NCI-H510A (cell line): ENCODE measurements at regions not wholly inside any gene's neighbourhood (a gene's known extent, or its start where the extent isn't known, plus 50 kb on each side); places are given as distances from the start of the nearest gene placed in this dataset.

Experiments used
- DNase-seq: peaks from one replicate; lab custom pipeline; 2025; lab: John Stamatoyannopoulos, UW

DNA sequence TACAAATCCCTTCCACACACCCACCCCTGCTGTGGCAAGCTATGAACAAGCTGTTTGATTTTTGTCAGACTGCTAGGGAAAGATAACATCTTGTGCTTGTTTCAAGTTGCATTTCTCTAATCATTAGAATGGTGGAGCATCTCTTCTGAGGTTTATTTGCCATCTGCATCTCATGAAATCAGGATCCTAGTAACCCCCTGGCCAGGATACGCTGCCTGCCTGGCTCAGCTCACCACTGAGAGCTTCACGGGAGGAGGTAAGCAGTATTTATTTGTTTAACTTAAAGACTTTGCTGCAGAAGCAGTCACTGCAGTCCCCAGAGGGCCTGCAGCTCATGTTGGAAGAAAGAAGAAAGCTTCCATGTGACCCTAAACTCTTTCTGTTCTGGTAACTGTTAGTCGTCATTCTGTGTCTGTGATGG is 83.3 kb upstream of the CXCL14 start:
- DNase-seq = no peak

DNA sequence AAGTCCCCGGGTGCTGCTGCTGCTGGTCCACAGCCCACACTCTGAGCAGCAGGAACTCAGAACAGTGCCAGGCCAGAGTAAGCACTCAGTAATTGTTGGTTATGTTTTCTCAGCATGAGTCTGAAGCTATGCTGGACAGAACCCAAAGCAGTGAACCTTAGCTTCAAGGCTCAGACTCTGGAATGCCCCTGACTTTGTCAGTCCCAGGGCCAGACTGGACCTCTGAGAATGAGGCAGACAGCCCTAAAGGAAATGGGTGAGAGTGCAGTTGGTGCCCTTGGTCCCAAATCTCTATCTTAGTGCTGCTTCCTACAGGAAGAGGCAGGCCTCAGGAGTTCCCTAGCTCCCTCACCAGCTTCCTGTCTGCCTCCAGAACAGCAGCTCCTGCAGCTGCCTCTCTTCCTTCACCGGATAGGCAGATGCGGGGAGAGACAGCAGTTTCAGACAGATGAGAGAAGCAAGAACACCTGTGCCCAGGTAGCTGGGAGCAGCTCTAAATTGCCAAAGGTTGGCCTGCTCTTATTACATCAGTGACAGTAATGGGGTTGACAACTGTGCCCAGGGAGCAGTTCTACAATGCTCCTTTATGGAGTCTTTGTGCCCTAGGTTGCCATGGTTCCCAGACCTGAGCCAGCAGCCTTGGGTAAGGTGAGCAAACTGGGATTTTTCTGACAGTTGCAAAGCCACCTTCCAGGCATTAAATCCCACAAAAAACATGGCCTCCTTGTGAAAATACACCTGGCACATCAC is 82.2 kb upstream of the CXCL14 start:
- no peak for DNase-seq

DNA sequence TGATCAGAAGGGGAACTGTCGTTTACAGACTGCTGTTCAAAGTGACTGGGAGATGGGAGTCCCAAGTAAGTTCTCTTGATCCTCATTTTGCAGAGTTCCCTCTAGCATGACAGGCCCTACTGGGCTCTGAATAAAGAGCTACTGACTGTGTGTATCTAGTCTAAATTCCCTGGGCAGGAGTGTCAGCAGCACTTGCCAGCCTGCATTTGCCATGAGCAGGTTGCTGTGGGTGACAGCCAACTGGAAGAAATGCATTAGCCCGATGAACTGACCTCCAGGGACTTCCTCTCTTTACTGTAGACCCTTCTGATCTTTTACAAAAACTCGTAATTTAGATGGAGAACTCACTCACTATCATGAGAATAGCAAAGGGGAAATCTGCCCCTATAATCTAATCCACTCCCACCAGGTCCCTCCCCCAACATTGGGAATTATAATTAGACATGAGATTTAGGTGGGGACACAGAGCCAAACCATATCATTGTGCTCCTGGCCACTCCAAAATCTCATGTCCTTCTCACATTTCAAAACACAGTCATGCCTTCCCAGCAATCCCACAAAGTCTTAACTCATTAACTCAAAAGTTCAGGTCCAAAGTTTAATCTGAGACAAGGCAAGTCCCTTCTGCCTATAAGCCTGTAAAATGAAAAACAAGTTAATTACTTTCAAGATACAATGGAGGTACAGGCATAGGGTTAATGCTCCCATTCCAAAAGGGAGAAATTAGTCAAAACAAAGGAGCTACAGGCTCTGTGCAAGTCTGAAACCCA is 78.9 kb upstream of the CXCL14 start:
- no peak for DNase-seq

DNA sequence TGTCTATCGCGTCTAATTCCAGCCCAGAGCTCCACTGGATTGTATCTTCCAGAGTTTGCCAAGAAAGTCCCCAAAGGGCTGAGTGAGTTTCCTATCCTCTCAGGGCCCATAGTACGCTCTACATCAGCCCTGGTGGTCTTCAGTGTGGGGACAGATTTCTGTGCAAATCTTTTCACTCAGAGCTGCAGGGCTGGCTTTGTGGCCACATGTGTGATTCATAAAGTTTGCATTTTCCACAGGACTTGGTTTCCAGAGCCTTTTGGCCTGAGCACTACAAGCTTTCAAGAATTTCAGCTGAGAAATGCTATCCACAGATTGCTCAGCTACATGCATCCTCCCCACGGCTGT is 76.7 kb upstream of the CXCL14 start:
- DNase-seq = no peak

DNA sequence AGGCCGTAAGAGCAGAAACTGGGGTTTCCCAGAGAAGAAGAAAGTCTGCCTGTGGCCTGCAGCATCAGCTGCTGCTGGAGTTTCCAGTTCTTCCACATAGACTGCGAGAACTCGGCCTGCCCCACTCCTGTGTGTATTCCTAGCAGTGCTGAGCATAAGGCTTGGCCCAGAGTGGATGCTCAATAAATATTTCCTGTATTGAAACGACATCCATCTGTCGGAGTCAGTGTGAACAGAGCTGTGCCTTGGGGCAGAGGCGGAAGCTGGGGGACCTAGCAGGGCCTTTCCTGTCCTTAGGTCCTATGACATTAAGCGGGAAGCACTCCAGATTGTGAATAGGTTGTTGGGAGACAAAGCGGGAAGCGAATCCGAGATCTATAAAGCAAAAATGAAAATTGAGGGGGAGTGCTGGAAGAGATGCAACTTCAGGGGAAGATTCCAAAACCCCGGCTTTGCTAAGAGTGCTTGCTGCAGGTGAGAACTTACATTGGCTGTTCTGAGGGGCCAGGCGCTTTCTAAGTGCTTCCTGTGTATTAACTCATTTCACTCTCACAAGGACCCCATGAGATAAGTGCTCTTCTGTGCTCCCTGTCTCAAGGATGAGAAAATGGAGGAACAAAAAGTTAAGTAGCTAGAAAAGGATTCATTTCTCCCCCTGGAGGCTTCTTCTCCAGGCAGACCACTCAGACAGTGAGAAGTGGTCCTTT is 76.1 kb upstream of the CXCL14 start:
- DNase-seq = no peak

DNA sequence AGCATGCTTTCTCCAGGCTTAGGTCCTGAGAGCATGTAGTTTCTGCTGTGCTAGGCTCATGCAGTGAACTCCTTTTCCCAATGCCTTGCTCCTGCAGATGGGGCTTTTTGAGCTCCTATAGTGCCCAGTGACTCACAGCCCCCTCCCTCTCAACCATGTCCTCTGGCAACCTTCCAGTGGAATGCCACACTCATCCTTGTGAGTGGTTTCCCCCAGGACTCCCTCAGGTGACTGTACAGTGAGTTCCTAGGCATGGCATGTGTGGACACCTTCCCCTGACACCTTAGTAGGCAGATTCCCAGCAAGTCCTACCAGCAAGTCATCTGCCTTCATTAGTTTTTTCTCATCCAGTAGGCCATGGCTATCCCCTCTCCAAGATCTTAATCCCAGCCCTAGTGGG is 72.4 kb upstream of the CXCL14 start:
- no peak for DNase-seq

DNA sequence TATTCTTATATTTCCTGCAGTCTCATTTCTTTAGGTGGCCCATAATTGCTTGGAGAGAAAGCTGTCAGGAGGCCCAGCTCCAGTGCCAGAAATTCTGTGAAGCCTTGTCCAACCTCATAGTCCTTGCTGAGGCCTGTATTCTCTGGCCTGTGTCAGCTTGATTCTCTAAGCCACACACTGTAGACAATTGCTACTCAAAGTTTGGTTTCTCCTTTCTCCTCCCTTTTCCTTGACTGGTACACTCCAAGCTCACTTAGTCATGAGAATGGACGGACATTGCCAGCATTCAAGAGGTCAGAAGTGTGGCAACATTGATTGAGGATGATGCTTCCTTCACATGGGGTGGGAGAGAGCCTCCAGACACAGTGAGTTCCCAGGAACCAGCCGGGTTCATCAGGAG is 71.3 kb upstream of the CXCL14 start:
- DNase-seq = no peak

DNA sequence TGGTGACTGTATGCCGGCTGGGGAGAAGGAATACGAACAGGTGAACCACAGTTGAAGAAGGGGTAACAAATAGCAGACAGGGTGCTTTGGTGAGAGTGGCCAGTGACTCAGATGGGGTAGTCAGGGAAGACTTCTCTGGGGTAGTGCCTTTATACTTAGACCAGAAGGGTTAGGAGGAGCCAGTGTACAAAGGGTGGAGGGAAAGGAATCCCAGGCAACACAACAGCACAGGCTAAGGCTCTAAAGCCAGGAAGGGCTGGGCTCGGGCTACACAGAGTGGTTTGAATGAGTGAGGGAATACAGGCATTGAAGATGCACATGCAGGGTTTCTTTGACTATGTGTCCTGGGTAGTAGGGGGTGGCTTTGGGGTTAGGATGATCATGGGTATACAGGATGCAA is 70.6 kb upstream of the CXCL14 start:
- no peak for DNase-seq

DNA sequence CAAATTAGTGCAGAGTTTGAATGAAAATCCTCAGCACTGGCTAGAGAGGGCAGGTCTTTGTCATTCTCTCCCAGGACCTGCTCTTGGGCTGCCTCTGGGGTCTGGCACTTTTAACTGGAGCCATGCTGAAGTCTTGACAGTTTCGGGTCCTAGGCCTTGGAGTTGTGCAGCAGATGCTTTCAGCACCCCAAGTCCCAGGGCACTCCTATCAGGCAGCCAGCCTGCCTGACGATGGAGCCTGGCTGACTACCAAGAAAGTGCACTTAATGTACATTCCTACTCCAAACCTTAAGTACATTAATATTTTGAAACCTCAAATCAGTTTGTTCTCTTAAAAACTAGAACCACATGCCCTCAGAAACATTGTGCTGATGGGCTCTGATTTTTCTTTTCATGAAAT is 69.3 kb upstream of the CXCL14 start:
- no peak for DNase-seq

DNA sequence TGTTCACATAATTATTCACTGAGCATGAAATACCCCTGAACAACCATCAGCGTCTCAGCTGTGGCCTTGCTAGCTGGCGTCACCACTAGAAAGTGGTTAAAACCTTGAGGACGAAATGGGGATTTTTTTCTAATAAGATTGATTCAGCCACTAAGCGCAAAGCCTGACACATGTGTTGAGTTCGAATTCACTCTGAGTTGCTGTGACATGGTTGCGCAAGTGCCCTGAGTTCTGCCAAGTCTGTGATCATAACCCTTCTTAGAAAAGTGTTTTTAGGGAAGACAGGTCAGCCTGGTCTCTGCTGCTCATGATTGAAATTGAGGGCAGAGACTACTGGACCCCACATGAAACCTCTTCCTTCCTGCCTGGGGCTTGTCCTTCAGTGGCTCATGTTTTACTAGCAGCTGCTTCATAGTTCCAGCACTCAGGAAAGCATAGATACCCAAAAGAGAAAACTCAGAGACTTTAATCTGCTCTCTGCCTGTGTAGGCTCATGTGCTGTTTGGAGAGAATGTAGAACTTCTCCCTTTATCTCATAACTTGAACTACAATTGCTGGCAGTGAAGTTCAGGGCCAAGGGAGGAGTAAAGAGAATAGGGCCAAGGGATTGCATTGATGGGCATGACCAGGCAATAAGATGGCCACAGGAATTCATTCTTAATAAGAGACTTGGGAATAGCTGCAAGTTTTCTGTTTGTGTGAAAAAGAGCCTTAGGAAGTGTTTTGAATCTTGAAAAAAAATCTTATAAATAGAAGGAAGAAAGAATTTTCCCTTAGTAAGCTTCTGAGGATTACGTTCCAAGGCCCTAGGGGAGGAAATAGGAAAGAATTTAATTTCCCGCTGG is 66.8 kb upstream of the CXCL14 start:
- no peak for DNase-seq

DNA sequence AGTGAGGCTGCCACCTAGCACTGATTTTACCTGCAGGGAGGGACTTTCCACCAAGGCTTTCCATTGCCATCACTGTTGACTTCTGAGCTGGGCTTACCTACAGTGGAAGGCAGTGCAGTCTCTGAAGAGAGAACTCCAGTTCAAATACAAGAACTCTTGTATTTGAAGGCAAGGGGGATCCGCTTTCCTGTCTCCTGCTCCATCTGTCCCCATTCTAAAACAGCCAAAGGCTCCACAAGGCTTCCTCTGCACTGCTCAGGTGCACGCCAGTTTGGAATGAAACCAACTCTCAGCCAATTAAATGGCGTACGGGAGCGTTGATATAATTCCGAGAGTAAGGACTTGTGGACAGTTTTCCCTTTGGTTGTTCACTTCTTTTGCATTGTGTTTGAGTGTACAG is 66.0 kb upstream of the CXCL14 start:
- DNase-seq = no peak

DNA sequence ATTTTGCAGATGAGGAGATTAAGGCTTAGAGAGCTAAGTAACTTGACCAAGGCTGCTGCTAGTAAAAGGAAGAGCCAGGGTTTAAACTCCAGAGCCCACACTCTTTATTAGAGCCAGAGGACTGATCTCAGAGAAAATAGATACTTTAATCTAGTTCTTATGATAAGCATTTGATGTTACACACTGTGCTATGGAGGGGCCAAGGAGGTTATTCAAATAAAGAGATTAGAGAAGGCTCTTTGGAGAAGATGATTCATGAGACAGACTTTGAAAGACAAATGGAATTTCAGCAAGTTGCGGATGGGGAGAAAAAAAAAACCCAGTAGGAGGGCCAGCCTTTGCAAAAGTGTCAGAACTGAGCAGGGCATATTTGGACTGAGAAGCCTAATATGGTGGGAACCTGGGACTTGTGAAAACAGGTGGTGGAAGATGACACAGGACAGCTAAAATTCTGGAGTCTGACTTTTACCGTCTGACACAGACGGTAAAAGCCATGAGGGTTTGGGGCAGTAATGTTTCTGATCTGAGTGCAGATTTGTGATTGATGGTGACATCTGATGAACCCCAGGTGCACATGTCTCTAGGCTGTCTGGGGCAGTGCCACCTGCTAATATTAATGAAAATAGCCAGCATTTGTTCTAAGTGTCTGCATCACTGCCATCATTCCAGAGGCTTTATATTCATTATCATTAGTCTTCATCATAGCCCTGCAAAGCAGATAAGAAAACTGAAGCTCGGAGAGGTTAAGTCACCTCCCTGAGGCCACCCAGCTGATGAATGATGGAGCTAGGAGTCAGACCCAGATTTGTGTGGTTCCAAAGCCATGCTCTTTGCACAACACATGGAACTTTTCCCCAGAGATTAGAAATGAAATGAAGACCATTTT is 65.3 kb upstream of the CXCL14 start:
- DNase-seq = no peak

DNA sequence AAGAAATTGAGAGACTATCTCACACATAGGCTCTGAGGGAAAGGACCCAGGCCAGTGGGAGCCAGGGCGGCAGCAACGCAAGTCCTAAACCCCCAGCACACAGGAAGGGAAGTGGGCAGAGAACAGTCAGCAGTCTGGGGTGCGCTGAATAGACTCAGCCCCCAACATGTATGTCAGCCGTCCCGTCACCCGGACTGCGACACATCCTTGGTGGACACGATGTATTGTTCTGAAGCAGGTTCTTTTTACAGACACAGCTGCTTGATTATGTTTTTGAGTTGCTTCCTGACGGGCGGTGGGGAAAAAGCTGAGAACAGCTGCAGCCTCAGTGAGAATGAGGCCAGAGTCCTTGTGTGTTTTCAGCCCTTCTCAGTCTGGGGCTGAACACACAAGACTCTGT is 64.1 kb upstream of the CXCL14 start:
- DNase-seq = no peak

DNA sequence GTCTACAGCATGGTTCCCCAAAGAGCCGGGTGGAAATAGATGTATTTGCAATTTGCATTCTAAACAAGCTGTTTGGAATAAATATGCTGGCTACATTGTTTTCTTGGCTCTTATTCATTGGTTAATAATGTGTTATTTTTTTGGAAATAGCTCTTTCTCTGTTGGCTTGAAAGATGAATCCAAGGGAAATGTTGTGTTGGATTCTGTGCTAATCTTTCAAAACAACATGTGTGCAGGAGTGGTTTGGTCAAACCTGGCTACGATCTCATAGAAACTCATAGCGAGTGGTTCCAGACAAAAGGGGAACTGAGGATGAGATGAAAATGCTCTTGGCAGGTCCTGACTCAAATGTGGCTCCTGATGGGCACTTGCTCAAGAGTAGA is 63.7 kb upstream of the CXCL14 start:
- DNase-seq = no peak

DNA sequence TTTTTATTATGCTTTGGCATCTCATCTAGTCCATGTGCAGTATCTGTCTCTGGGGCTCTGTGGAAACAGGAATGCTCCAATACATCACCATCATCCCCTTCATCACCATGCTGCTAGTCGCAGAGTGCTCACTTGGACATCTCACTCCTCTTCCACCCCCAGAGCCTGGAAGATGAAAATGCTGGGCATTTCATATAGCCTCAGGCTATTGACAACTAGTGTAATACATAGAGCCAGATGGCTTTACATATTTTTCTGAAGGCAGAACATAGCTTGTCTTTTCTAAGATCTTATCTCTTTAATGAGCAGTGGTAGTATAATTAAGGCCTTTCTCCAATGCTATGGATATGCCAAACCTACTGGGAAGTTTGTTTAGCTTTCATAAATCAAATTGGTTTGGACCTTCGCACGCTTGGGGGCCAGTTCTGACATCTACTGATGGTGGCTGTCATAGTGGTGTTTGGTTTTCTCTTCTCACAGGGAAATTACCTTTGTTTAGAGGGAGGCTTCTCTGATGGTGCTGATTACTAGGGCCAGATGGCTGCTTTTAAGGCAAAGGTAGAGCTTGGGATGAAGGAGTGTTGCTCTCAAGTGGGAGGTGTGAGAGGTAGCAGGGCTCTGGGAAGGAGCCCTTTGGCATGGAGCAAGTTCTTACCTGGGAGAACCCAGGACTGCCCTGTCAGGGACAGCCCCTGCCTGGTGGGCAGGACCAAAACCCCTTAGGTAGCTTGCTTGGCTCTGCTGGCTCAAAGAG is 63.1 kb upstream of the CXCL14 start:
- DNase-seq = no peak

DNA sequence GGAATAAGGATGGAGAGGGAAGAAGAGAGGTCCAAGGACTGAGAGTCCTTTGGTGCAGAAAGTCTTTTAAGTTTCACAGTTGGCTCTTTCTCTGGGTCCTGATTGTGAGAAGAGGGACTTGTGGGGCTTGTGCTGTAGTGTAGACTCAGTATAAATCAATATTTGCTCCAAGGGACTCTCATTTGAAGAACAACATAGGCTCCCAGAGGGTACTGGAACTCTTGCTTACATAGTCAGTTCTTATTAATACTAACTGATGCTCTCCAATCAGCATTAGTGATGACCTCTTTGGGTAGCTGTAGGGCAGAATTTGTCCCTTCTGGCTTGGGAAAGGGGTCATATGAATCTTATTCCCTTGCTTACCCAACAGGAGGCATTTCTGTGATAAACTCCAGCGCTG is 62.5 kb upstream of the CXCL14 start:
- DNase-seq = no peak

DNA sequence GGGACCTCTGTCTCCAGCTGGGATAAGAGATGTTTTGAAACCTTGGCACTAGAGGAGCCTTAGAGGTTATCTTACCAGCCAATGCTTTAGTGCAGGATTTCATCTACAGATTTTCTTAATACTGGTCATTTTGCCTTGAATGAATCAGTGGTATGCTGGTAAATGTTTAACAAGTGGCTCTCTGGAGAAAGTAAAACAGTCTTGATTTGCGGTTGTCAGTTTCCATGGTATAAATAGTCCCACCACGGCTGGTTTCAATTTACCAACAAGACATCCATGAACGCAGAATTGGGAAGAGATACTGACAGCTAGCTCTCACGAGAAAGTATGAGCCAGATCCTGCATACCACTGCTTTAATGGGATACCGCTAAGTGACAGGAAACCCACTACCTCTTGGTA is 56.7 kb upstream of the CXCL14 start:
- no peak for DNase-seq

DNA sequence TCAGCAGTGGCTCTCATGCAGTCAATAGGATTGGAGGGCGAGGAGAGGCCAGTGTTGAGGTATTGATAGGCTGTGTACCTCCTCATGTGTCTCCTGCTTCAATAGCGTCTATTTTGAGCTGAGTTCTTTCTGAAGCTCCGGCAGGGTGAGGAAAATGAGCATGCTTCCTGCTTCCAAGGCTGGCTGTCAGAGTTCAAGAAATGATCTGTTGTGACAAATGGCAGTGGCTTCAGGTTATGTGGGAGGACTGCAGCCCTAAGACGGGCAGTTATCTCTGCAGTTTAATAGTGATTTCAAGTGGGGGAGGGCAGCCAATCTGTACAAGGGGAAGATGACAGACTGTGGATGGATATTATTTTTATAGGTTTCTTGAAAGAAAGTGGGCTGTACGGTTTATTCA is 54.0 kb upstream of the CXCL14 start:
- DNase-seq = no peak

DNA sequence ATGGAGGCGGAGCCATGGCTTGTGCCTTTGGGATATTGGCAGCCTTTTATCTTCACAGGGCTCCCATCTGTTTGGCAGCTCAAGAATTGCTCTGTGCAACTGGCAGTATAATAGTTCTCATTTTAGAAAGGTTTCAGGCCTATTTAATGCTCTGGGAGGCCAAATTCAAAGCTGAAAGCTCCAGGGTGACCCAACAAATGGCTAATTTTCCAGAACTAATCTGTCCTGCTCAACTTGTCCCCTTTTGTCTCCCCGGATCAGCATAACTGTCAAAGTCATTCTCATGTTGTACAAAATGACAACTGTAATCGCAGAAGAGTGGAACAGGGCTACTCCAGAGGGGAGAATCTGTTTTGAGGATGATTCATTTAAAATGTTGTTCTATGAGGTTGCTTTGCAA is 52.6 kb upstream of the CXCL14 start:
- no peak for DNase-seq

DNA sequence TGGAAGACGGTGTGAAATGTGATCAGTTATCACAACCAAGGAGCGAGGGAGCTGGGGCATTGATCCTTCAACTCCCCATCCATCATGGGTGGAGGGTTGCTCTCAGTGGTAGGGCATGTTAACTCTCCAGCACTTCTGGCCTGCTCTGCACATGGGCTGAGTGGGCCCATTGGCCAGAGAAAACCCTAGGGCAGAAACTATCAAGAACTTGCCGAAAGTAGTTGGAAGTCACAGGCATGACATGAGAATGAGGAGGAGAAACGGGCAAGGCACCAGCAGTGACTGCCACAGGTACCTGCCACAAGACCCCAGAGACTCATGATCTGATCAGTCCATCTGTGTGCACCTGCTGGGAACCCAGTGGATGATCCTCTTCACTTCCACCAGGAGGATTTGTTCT is 50.9 kb upstream of the CXCL14 start:
- no peak for DNase-seq
